Activated naive CD4-positive, alpha-beta T cell treated with anti-CD3 and anti-CD28 coated beads, Interleukin-2, amount 50 U/mL, for 24 hours (primary cell): ENCODE measurements at regions not wholly inside any gene's neighbourhood (a gene's known extent, or its start where the extent isn't known, plus 50 kb on each side); places are given as distances from the start of the nearest gene placed in this dataset.
"Not testable (repeated sequence)": the region's sequence is repeated elsewhere in the genome, so short reads cannot be mapped to it uniquely, and the experiment has no call there.

Experiments used
- H3K27ac Mint-ChIP-seq: one replicate; pipeline ENCODE4 v1.8.0; 2021; ENCODE audit warnings: mild to moderate bottlenecking, mixed read lengths
- H3K27me3 Mint-ChIP-seq: one replicate; pipeline ENCODE4 v1.8.0; 2021; ENCODE audit warnings: mixed read lengths
- H3K36me3 Mint-ChIP-seq: one replicate; pipeline ENCODE4 v1.8.0; 2021; ENCODE audit warnings: mixed read lengths
- H3K4me1 Mint-ChIP-seq: one replicate; pipeline ENCODE4 v1.8.0; 2021; ENCODE audit warnings: mixed read lengths
- H3K4me3 Mint-ChIP-seq: one replicate; pipeline ENCODE4 v1.8.0; 2021; ENCODE audit warnings: mild to moderate bottlenecking, mixed read lengths
- H3K9me3 Mint-ChIP-seq: one replicate; pipeline ENCODE4 v1.8.0; 2021; ENCODE audit warnings: mixed read lengths

- not testable (repeated sequence) for H3K4me1 Mint-ChIP-seq, H3K27ac Mint-ChIP-seq, H3K27me3 Mint-ChIP-seq, H3K4me3 Mint-ChIP-seq, H3K36me3 Mint-ChIP-seq
- peaks cover 18% of the 10 kb centered on the region for H3K9me3 Mint-ChIP-seq
Measured at GRCh38 chr4:181130317-181130716, 1112.9 kb upstream of the TENM3 start.

- H3K27me3 Mint-ChIP-seq, result no peaks in the 10 kb centered on the region
- H3K4me3 Mint-ChIP-seq, result no peak overlapping the region
- H3K36me3 Mint-ChIP-seq, result no peaks in the 10 kb centered on the region
- no peaks in the 10 kb centered on the region for H3K4me1 Mint-ChIP-seq
- no peak overlapping the region for H3K27ac Mint-ChIP-seq
- H3K9me3 Mint-ChIP-seq, result no peaks in the 10 kb centered on the region
Measured at GRCh38 chr4:181137351-181137750, 1105.9 kb upstream of the TENM3 start.

GRCh38 chr4:181138116-181138515, 1105.1 kb upstream of the TENM3 start:
- Mint-ChIP-seq H3K27me3 (peaks cover under 1% of the 10 kb centered on the region), H3K9me3 (no peaks in the 10 kb centered on the region), H3K27ac (no peak overlapping the region)

GRCh38 chr4:181140037-181140603, 1103.1 kb upstream of the TENM3 start:
- Mint-ChIP-seq H3K4me3 (no peak overlapping the region), H3K36me3 (no peaks in the 10 kb centered on the region), H3K9me3 (no peaks in the 10 kb centered on the region), H3K27me3 (peaks cover 4% of the 10 kb centered on the region), H3K27ac (no peak overlapping the region), H3K4me1 (no peaks in the 10 kb centered on the region)

More at GRCh38 chr4:181138116-181138515, 1105.1 kb upstream of the TENM3 start:
- Mint-ChIP-seq H3K4me3 (no peak overlapping the region), H3K4me1 (no peaks in the 10 kb centered on the region), H3K36me3 (no peaks in the 10 kb centered on the region)

- no peak overlapping the region for H3K27ac Mint-ChIP-seq
- H3K4me1 Mint-ChIP-seq, result no peaks in the 10 kb centered on the region
- no peaks in the 10 kb centered on the region for H3K36me3 Mint-ChIP-seq
- H3K9me3 Mint-ChIP-seq, result no peaks in the 10 kb centered on the region
- peaks cover 4% of the 10 kb centered on the region for H3K27me3 Mint-ChIP-seq
- no peak overlapping the region for H3K4me3 Mint-ChIP-seq
Measured at GRCh38 chr4:181143250-181143854, 1099.8 kb upstream of the TENM3 start.

GRCh38 chr4:181146051-181146450, 1097.2 kb upstream of the TENM3 start:
- Mint-ChIP-seq H3K36me3 (no peaks in the 10 kb centered on the region), H3K27ac (no peak overlapping the region), H3K4me1 (no peaks in the 10 kb centered on the region), H3K27me3 (peaks cover 4% of the 10 kb centered on the region), H3K4me3 (no peak overlapping the region), H3K9me3 (no peaks in the 10 kb centered on the region)

- H3K36me3 Mint-ChIP-seq, result no peaks in the 10 kb centered on the region
- no peak overlapping the region for H3K27ac Mint-ChIP-seq
- H3K4me3 Mint-ChIP-seq, result no peak overlapping the region
- no peaks in the 10 kb centered on the region for H3K4me1 Mint-ChIP-seq
- peaks cover 4% of the 10 kb centered on the region for H3K27me3 Mint-ChIP-seq
- no peaks in the 10 kb centered on the region for H3K9me3 Mint-ChIP-seq
Measured at GRCh38 chr4:181147416-181147951, 1095.7 kb upstream of the TENM3 start.

GRCh38 chr4:181148470-181148869, 1094.7 kb upstream of the TENM3 start:
- Mint-ChIP-seq H3K36me3 (no peaks in the 10 kb centered on the region), H3K4me3 (no peak overlapping the region), H3K9me3 (no peaks in the 10 kb centered on the region), H3K27me3 (peaks cover 2% of the 10 kb centered on the region), H3K27ac (no peak overlapping the region), H3K4me1 (no peaks in the 10 kb centered on the region)

- Mint-ChIP-seq H3K9me3 (no peaks in the 10 kb centered on the region), H3K27ac (no peak overlapping the region), H3K27me3 (no peaks in the 10 kb centered on the region), H3K4me1 (no peaks in the 10 kb centered on the region), H3K36me3 (no peaks in the 10 kb centered on the region), H3K4me3 (no peak overlapping the region)
Measured at GRCh38 chr4:181150191-181150590, 1093.0 kb upstream of the TENM3 start.

GRCh38 chr4:181151856-181152255, 1091.3 kb upstream of the TENM3 start:
- Mint-ChIP-seq H3K27me3 (no peaks in the 10 kb centered on the region), H3K4me1 (no peaks in the 10 kb centered on the region), H3K36me3 (no peaks in the 10 kb centered on the region), H3K4me3 (no peak overlapping the region), H3K27ac (no peak overlapping the region), H3K9me3 (no peaks in the 10 kb centered on the region)

- no peaks in the 10 kb centered on the region for H3K36me3 Mint-ChIP-seq
- no peak overlapping the region for H3K4me3 Mint-ChIP-seq
- no peaks in the 10 kb centered on the region for H3K4me1 Mint-ChIP-seq
- H3K9me3 Mint-ChIP-seq, result no peaks in the 10 kb centered on the region
- H3K27ac Mint-ChIP-seq, result no peak overlapping the region
- no peaks in the 10 kb centered on the region for H3K27me3 Mint-ChIP-seq
Measured at GRCh38 chr4:181157647-181158046, 1085.6 kb upstream of the TENM3 start.

- Mint-ChIP-seq H3K27ac (no peak overlapping the region), H3K4me1 (no peaks in the 10 kb centered on the region), H3K27me3 (no peaks in the 10 kb centered on the region), H3K9me3 (no peaks in the 10 kb centered on the region), H3K4me3 (no peak overlapping the region), H3K36me3 (no peaks in the 10 kb centered on the region)
Measured at GRCh38 chr4:181158971-181159370, 1084.2 kb upstream of the TENM3 start.

- Mint-ChIP-seq H3K36me3 (no peaks in the 10 kb centered on the region), H3K4me1 (no peaks in the 10 kb centered on the region), H3K4me3 (no peak overlapping the region), H3K27me3 (no peaks in the 10 kb centered on the region), H3K27ac (no peak overlapping the region), H3K9me3 (no peaks in the 10 kb centered on the region)
Measured at GRCh38 chr4:181161669-181162068, 1081.5 kb upstream of the TENM3 start.

GRCh38 chr4:181162266-181162665, 1080.9 kb upstream of the TENM3 start:
- no peaks in the 10 kb centered on the region for H3K4me1 Mint-ChIP-seq
- H3K27me3 Mint-ChIP-seq, result no peaks in the 10 kb centered on the region
- no peak overlapping the region for H3K27ac Mint-ChIP-seq
- H3K36me3 Mint-ChIP-seq, result no peaks in the 10 kb centered on the region
- H3K9me3 Mint-ChIP-seq, result no peaks in the 10 kb centered on the region
- no peak overlapping the region for H3K4me3 Mint-ChIP-seq

GRCh38 chr4:181162676-181163075, 1080.5 kb upstream of the TENM3 start:
- no peaks in the 10 kb centered on the region for H3K27me3 Mint-ChIP-seq
- no peak overlapping the region for H3K27ac Mint-ChIP-seq
- no peaks in the 10 kb centered on the region for H3K36me3 Mint-ChIP-seq
- H3K4me1 Mint-ChIP-seq, result no peaks in the 10 kb centered on the region
- H3K4me3 Mint-ChIP-seq, result no peak overlapping the region
- H3K9me3 Mint-ChIP-seq, result no peaks in the 10 kb centered on the region

GRCh38 chr4:181166742-181167399, 1076.3 kb upstream of the TENM3 start:
- no peaks in the 10 kb centered on the region for H3K27me3 Mint-ChIP-seq
- no peak overlapping the region for H3K27ac Mint-ChIP-seq
- H3K4me1 Mint-ChIP-seq, result no peaks in the 10 kb centered on the region
- H3K36me3 Mint-ChIP-seq, result no peaks in the 10 kb centered on the region
- H3K9me3 Mint-ChIP-seq, result peaks cover 6% of the 10 kb centered on the region
- no peak overlapping the region for H3K4me3 Mint-ChIP-seq
